ENCODE measurements at regions not wholly inside any gene's neighbourhood (a gene's known extent, or its start where the extent isn't known, plus 50 kb on each side); places are given as distances from the start of the nearest gene placed in this dataset.

DNA sequence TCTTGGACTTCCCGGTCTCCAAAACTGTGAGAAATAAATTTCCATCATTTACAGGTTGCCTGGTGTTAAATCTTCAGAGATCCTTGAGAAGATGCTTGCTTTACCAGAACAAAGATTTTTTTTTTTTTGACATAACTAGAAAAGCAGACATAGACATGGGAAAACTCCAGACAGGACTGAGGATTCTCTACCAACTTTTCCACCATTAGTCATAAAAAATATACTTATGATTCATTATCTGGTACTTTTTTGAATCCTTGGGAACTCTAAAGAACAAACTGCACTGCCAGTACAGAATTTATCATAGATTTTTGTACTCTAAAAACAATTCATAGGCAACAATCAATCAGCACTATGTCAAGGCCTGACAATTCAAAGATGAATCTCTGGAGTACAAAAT lies 487.6 kb downstream of the EFNB2 start:
- DNase-seq (ENCODE audit: low read depth, low spot score), result no peak

DNA sequence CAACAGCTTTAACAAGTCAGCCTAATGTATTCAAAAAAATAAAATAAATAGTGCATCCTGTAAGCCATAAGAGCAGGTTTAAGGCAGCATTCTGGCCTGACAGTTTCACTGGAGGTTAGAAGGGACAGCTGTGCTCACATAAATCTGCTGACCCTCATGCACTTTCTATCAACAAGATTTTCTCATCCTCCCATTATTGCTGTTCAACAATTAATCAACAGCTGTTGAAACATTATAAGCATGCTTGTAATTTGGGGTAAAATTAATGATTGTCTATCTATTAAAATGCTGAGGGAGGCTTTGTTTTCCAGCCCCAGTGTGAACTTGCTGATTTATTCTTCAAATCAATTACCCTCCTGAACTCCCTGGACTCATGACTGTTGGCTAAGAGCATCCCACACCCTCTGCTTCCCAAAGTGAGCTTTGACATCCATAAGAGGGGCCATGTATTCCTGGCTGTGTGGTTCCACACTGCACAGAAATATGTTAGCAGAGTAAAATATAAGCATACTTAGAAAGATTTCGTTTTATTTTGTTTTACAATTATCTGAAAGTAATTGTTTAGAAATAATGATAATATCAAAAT lies 492.4 kb downstream of the EFNB2 start:
- no peak for DNase-seq (ENCODE audit: low read depth, low spot score)

DNA sequence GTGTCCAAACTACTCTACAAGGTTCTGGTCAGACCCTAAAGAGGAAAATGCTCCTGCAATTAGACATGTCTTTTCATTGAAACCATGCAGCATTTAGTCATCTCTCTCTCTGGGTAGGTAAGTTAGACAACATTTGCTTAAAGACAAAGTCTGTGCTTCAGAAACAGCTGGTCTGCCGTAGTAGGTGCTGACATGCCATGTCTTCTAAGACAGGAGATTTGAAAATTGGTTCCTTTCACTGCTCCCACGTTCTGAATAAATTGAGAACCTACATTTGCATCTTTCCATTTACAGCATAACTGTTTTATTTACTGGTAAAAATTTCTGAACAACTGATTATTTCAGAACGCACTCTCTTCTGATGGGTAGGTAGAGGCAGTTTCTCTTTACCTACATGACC lies 494.0 kb downstream of the EFNB2 start:
- DNase-seq (ENCODE audit: low read depth, low spot score), result no peak

DNA sequence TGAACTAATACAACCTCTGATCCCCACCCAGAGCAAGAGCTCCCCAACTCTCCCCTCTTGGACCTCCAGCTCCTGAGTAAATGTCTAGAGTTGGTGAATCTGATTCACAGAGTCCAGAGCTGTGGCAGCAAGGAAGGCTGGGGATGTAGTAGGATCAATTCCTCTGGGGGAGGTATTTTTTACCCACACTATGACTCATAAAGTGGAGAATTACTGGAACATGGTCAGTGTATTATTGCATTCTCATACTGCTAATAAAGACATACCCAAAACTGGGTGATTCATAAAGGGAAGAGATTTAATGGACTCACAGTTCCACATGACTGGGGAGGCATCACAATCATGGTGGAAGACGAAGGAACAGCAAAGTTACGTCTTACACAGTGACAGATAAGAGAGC lies 496.7 kb downstream of the EFNB2 start:
- DNase-seq (ENCODE audit: low read depth, low spot score), result no peak

DNA sequence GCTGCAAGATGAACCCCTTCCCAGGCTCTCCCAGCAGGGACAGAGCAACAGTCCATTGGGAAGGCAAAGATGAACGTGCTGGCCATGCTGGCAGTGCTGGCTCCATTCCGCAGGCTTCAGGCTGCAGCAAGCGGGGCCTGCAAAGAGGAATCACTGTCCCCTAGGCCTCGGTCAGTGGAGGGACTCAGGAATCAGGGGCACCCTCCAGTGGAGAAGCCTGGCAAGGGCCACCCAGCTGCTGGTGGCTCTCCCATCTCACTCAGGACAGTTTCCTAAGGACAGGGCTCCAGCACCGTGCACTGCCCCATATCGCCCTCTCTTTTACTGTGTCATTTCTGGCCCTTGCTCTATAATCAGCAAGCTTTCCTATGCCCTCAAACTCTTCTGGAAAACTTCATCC lies 498.6 kb downstream of the EFNB2 start:
- DNase-seq (ENCODE audit: low read depth, low spot score), result no peak

DNA sequence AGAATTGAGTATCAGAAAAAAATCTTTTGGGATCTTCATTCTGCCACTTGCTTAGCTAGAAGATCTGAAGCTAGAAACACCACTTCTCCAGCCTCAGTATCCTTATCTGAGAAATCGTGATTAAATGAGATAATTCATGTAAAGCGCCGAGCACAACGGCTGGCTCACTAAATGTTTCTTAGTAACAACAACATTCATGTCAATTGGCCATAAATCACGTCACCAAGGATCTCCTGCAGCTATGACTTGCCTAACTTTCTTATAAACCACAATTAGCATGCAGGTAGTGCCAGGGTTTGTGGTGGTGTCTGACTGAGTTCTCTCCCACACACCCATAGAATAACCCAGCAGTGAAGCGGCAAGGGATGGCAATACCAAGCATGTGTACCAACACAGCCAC lies 501.3 kb downstream of the EFNB2 start:
- DNase-seq (ENCODE audit: low read depth, low spot score), result no peak

DNA sequence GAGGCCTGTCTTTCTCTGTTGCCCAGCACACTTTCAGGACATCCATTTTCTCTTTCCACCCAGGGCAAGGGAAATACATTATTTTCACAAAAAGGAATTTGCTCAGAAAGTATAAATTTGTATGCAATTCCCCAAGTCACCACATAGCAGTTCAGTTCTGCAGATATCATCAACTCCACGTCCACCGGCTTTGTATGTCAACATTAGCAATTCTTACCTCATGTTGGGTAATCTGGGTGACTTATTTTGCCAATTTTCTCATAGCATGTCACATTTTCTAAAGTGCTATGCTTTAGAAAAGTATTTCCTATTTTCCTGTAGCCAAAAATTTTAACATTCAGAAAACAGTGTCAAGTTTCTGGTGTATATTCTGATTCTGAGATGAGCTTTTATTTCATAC lies 501.8 kb downstream of the EFNB2 start:
- DNase-seq (ENCODE audit: low read depth, low spot score), result no peak

DNA sequence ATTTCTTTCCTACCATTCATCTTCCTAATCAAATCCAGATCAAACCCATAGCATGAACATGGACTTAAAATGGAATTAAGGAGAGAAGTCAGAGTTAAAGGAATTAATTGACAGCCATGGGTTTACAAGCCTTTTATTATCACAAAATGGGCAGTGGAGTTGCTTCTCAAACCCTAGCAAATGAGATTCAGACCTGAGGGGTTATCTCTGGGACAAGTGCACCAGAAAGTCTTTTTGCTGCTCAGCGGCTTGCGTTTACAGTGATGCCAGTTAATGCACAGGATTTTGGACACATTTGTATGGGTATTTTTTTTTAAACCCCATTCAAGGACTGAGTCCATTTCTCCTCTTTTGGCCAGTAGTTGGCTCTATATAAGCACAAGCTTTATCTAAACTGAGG lies 503.0 kb downstream of the EFNB2 start:
- no peak for DNase-seq (ENCODE audit: low read depth, low spot score)

DNA sequence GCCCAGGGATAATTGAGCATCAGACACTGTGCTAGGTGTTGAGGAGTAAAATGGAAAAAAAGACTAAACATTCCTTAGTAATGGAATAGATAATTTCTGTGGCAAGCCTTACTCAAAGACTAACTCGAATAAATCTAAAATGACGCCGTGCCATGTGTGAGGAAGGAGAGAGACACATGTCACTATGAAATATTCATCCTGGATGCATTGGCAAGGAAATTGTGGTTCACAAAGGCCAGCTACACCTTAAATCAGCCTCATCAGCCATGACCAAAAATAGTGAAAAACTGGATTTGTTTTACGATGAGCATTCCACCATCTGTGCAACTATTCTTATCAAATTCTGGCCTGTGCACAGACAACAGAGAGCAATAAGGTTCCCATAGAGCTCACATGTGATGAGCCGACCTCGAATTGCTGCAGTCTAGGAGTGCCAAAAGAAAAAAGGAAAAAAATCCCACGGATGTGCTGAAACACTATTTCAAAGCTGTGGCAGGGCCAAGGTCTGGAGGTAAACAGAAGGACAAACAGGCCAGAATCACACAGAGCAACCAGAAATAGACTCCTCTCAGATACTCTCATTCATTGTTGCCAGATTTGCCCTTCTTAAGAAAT lies 505.7 kb downstream of the EFNB2 start:
- DNase-seq (ENCODE audit: low read depth, low spot score), result no peak

DNA sequence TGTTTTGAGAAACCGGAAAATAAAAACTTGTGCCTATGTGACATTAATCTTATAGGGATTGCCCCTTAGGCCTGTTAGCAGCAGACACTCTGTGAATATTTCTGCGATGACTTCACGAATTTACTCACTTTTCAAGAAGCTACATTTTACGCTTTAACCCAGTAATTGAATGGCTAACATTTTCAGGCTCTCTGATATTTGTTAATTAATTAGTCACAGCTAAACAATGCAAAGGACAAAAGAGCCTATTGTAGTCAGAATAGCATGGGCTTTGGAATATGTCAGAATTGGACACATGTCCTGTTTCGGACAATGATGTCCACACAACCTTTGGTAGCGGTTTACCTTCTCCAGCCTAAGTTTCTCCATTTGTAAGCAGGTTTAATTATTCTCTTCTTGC lies 506.6 kb downstream of the EFNB2 start:
- no peak for DNase-seq (ENCODE audit: low read depth, low spot score)

DNA sequence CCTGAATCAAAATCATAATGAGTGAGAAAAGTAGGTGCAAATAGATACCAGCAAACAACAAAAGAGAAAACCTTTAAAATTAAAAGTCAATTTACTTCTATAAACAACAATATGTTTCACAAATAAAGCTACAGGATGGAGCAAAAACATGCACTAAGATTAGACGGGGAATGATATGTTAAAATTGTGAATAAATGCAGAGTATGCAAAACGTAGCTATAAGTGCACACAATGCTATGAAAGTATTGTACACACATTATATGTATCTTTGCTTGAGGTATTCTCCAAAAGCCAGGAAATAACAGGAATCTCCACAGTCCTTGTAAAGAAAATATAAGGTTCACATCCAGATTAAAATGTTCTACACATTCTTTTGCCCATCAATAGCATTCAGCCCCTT lies 523.9 kb downstream of the EFNB2 start:
- DNase-seq (ENCODE audit: low read depth, low spot score), result no peak

DNA sequence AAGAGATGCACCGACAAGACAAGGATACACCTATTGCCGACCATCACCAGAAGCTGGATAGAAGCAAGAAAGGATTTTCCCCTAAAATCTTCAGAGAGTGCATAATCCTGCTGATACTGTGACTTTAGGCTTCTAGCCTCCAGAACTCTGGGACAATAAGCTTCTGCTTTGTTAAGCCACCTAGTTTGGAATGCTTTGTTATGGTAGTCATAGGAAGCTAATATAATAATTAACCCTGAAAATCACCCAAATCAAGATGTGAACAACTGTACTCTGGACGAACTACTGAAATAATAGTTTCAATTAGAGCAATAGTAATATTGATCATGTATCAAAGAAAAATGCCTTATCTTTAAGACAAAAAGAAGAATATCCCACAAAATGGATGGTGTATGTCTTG lies 524.6 kb downstream of the EFNB2 start:
- no peak for DNase-seq (ENCODE audit: low read depth, low spot score)

DNA sequence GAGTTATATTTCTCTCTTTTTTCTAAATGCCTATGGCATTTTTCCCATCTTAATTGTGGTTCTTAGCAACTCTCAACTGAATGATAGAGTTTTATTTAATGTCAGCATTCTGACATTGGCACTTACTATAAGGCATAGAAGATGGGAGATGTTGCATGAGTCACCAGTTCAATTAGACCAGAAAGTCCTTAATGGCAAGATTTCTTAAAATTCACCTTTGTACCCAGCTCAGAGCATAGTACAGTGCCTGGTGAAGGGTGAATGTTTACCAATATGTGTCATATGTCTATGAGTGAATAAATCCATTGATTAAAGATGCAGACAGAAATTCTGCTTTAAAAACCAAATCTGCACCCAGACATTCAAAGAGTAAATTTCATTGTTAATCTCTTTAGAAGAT lies 526.9 kb downstream of the EFNB2 start:
- no peak for DNase-seq (ENCODE audit: low read depth, low spot score)

DNA sequence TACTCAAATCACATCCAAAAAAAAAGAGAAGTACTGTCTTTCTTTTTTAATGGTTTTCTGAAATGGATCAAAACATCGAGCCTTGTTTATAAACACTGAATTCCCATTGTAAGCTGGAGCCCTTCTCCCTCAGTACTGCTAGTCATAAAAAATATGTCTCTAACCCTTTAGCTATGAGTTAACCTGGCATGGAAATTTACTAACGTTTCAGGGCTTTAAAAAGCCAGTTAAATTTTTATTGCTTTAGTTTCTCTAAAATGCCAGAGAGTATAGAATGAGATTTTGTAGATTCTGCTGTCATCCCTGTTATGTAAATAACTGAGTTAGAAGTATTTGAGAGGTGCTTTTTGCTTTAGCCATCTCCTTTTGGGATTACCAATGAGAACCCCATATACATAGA lies 528.3 kb downstream of the EFNB2 start:
- no peak for DNase-seq (ENCODE audit: low read depth, low spot score)

DNA sequence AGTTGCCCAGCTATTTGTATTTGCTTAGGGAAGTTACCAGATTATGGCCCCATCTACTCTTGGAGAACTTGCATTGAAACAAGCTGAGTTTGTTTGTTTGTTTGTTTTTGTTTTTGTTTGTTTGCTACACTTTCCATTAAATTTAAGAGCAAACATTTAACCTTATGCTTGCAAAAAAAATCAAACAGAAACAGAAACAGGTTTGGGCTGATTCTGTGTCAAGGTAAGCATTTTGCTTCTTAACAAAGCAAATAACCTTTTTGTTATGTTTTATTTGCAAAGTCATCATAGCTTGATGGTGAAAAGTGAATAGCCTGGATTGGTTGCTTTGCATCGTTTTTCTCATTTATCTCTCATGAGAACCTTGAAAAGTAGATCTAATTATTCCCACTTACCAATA lies 531.8 kb downstream of the EFNB2 start:
- no peak for DNase-seq (ENCODE audit: low read depth, low spot score)

DNA sequence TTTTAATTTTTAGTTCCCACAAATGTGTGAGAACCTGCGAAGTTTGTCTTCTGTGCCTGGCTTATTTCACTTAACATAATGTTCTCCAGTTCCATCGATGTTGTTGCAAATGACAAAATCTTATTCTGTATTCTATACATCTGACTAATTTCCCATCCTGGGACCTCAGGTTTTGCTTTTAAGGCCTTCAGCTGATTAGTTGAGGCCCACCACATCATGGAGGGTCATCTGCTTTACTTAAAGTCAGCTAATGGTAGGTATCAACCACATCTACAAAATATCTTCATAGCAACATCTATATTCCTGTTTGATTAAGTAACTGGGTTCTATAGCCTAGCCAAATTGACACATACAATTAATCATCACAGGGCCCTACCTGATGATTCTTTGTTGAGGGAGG lies 534.0 kb downstream of the EFNB2 start:
- no peak for DNase-seq (ENCODE audit: low read depth, low spot score)

DNA sequence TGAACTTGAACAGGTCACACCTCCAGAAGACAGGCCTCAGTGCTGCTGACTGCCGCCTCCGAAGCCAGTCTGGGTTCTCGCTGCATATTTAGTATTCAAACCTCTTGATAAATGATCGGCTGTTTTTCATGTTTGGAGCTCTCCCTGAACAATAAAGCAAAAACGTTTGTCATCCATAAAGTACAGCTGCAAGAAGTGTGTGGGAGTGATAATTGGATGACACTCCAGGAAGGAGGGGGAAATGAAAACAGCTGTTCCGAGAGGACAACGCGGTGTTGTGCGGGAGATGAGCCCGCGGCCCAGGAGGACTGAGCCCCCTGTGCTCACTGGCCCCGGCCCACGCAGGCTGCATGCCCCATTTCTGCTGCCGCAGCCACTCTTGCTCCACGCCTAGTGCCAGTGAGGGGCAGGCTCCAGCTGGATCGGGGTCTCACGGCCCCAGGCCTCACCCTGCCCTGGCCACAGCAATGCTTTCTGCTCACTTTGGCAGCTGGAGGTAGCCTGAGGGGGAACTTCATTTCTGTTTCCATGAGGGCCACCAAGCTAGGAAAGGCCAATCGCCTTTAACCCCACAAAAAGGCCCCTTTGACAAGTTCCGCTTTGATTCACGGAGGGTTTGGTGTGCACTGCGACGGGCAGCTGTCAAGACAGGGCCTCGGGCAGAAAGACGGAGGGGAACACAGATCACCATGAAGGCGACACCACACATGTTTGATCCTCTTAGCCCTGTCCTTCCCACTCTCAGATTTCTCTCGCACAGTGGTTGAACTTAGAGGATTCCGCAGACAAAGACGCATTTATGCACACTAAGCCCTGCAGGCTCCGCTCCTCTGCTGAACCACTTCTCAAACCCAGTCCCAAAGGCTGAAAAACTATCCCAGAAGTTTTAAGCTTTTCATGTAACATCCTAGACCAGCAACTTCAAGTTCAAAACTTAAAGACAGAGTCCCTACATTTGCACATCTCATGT lies 537.6 kb downstream of the EFNB2 start:
- no peak for DNase-seq (ENCODE audit: low read depth, low spot score)

DNA sequence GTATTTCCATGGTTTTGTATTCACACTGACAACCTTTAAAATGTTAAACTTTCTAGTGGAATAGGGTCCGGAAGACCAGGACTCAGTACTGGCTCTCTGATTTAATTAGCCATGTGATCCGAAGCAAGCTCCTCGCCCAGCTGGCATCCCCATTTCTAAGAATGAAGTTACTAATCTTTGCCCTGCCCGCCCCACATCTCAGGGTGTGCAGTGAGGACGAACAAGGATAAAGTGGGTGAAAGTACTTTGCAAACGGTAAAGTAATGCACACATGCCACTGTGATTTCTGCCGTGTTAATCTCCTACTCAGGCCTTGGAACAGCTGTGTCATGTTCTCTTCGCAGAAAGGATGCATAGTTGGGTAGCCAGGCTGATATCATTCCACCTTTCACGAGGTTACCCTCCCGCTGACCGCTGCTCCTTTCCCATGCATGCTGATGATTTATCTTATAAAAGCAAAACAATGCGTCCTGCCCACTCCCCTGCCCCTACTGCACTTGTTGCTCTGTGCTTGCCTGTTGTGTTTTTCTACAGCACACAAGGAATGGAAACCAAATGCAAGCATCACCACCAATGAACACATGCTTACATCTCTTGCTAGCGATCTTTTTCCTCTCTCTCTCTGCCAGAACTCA lies 539.0 kb downstream of the EFNB2 start:
- DNase-seq (ENCODE audit: low read depth, low spot score), result no peak

DNA sequence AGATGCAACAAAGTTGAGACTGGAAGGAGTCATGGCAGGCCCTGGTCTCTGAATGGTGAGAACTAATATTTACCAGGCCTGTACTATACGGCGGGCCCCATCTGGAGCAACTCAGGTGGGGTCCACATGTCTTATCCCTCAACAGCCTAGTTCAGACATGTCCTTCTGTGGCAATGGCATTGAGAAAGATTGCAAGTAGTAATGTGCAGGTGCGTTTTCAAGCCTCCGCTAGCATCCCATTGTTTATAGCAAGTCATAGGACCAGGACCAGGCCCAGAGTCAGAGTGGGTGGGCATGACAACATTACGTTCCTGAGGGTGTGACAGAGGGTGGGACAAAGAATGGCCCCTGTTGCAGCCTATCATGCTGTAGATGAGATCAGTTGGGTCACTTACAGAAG lies 541.1 kb downstream of the EFNB2 start:
- no peak for DNase-seq (ENCODE audit: low read depth, low spot score)

DNA sequence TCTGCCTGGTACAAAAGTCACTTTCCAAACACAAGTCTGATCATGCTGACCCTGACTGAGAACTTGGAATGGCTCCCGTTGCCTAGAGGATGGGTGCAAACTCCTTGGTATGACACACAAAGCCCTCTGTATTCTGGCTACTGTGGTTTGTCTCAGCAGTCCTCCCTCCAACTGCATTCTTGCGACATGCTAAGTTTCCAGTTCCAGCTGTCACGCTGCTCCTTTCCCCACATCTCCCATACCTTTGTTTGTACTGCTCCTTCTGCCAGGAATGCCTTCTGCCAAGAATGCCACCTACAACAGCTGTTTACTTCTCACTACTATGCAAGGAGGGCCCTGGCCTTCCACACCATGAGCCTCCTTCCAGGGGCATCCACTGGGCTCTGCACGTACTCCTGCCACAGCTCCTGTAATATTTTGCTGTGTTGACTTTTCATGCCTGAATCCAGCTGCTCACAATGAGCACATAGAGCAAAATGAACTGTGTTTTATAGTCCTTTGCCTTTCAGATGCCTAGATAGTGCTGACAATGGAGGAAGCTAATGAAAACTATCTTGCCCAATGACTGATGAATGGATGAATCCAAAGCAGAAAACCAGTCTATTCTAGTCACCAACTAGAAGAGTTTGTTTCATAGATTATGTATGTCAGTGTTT lies 543.7 kb downstream of the EFNB2 start:
- no peak for DNase-seq (ENCODE audit: low read depth, low spot score)

DNA sequence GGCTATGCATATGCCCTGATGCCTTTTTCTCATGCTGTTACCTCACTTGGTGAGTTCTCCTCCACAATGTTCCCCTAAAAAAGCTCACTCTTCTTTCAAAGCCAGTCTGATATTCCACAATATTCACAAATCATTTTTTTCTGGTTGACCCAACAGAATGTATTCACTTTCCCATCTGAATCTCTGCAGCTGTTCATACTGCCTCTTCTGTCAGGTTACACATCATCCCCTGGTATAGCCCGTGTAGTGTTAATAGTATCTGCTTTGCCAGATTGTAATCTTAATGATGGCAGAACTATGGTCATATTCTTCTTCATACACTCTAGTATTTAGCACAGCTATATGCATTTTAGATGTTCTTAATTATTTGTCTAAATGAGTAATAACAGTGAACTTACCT lies 544.3 kb downstream of the EFNB2 start:
- no peak for DNase-seq (ENCODE audit: low read depth, low spot score)
